Endothelial cell of umbilical vein (primary cell): ENCODE measurements at regions not wholly inside any gene's neighbourhood (a gene's known extent, or its start where the extent isn't known, plus 50 kb on each side); places are given as distances from the start of the nearest gene placed in this dataset.
A peak's percentile ranks its signal among the peaks of the same experiment; 100 is the strongest.

ENCODE experiments used
- BruUV-seq: library from RNA; stranded (reverse); fragments of 400-500 nt; replicated peaks from 2 replicates; lab custom pipeline; 2021; lab: Mats Ljungman, UMichigan
- CTCF ChIA-PET: fragments of 300-600, 350-600 bp; sonication (Branson Sonifier 250); formaldehyde crosslinking; loops from one replicate; lab custom pipeline; 2021; ENCODE audit warnings: antibody characterized with exemption, inconsistent platforms; lab: Charles Lee
- POLR2A ChIA-PET: fragments of 300-600, 350-600 bp; sonication (Branson Sonifier 250); formaldehyde crosslinking; loops from one replicate; lab custom pipeline; 2021; ENCODE audit warnings: antibody characterized with exemption, inconsistent platforms; lab: Charles Lee
- DNase-seq: peaks from one replicate; pipeline ENCODE4 v3.0.0-alpha.2; 2011; ENCODE audit warnings: low read depth, low spot score
- FAIRE-seq: peaks from 2 replicates; lab custom pipeline; 2011; peaks lifted over from hg19 to GRCh38; lab: Jason Lieb, UNC
- H2AFZ ChIP-seq: 2 replicates; pipeline ENCODE4 v1.6.0; 2012; ENCODE audit warnings: low read depth, low read length, control low read depth, inconsistent platforms
- H3K27ac ChIP-seq: 2 replicates; pipeline ENCODE4 v1.5.1; 2011; ENCODE audit warnings: low read depth, mild to moderate bottlenecking, control low read depth, low read length, moderate library complexity; ENCODE audit not compliant: insufficient read depth
- H3K27me3 ChIP-seq, 2 experiments: 2 replicates each; pipeline versions ENCODE4 v1.6.0 to v1.6.1; 2011; ENCODE audit warnings: low read length in 2 of 2, mixed read lengths in 1 of 2; ENCODE audit not compliant: control insufficient read depth in 2 of 2, insufficient read depth in 2 of 2
- H3K36me3 ChIP-seq, 2 experiments: 2 replicates in 1 of 2; 3 replicates in 1 of 2; pipeline ENCODE4 v1.5.1; 2011; ENCODE audit warnings: low read length in 2 of 2, mild to moderate bottlenecking in 1 of 2, moderate library complexity in 1 of 2; ENCODE audit not compliant: control insufficient read depth in 2 of 2, insufficient read depth in 2 of 2; ENCODE audit errors: extremely low read depth in 1 of 2
- H3K4me1 ChIP-seq: 3 replicates; pipeline ENCODE4 v1.5.1; 2011; ENCODE audit warnings: mild to moderate bottlenecking, low read length; ENCODE audit not compliant: control insufficient read depth, insufficient read depth; ENCODE audit errors: extremely low read depth
- H3K4me2 ChIP-seq: 2 replicates; pipeline ENCODE4 v1.6.1; 2011; ENCODE audit warnings: low read length, control low read depth, mixed read lengths; ENCODE audit not compliant: insufficient read depth
- H3K4me3 ChIP-seq, 3 experiments: fragments of 200-600 bp in 1 of 3; sonication (generic), shearing (Covaris generic) in 1 of 3; replicated peaks in 1 of 3; 2 replicates each; pipeline ENCODE4 v1.5.1; 2011 to 2016; ENCODE audit warnings: control low read depth in 3 of 3, low read length in 3 of 3, mild to moderate bottlenecking in 2 of 3, inconsistent platforms in 1 of 3, low read depth in 1 of 3, moderate library complexity in 1 of 3; ENCODE audit not compliant: insufficient read depth in 1 of 3
- H3K79me2 ChIP-seq: 2 replicates; pipeline ENCODE4 v1.6.0; 2012; ENCODE audit warnings: low read length, inconsistent platforms; ENCODE audit not compliant: control insufficient read depth, insufficient read depth
- H3K9ac ChIP-seq: replicated peaks from 2 replicates; pipeline ENCODE3; 2011; ENCODE audit warnings: low read length, control low read depth; ENCODE audit not compliant: insufficient read depth; ENCODE audit errors: extremely low read depth
- H3K9me1 ChIP-seq: replicated peaks from 3 replicates; pipeline ENCODE4 v1.6.0; 2011; ENCODE audit warnings: mild to moderate bottlenecking, low read length; ENCODE audit not compliant: control insufficient read depth, insufficient read depth; ENCODE audit errors: extremely low read depth
- H3K9me3 ChIP-seq: replicated peaks from 2 replicates; pipeline ENCODE4 v1.5.1; 2012; ENCODE audit warnings: low read length, inconsistent platforms; ENCODE audit not compliant: control insufficient read depth, insufficient read depth
- H4K20me1 ChIP-seq: replicated peaks from 2 replicates; pipeline ENCODE3; 2011; ENCODE audit warnings: mild to moderate bottlenecking, low read length; ENCODE audit not compliant: control insufficient read depth, insufficient read depth; ENCODE audit errors: extremely low read depth
- EZH2 ChIP-seq: IDR thresholded peaks from 2 replicates; pipeline ENCODE4 v1.6.1; 2012; ENCODE audit warnings: borderline replicate concordance, low read depth, mild to moderate bottlenecking, moderate library complexity, low read length, inconsistent platforms; ENCODE audit not compliant: severe bottlenecking
- FOS ChIP-seq: IDR thresholded peaks from 2 replicates; pipeline ENCODE4 v1.6.1; 2011; ENCODE audit warnings: mild to moderate bottlenecking, low read length, moderate library complexity, borderline replicate concordance; ENCODE audit not compliant: insufficient read depth
- GATA2 ChIP-seq: IDR thresholded peaks from 2 replicates; pipeline ENCODE4 v1.7.0; 2011; ENCODE audit warnings: low read depth, mild to moderate bottlenecking, moderate library complexity, mixed read lengths, low read length; ENCODE audit not compliant: insufficient read length, insufficient read depth
- JUN ChIP-seq: IDR thresholded peaks from 2 replicates; pipeline ENCODE4 v1.6.1; 2011; ENCODE audit warnings: borderline replicate concordance, low read depth; ENCODE audit not compliant: insufficient read length, insufficient read depth
- MYC ChIP-seq: IDR thresholded peaks from one replicate; pipeline ENCODE4 v1.6.1; 2011; ENCODE audit warnings: mild to moderate bottlenecking, low read depth, low read length
- POLR2A ChIP-seq: IDR thresholded peaks from 2 replicates; pipeline ENCODE4 v1.6.1; 2012; ENCODE audit warnings: low read depth, mild to moderate bottlenecking, control low read depth, low read length
- POLR2AphosphoS5 ChIP-seq: IDR thresholded peaks from 2 replicates; pipeline ENCODE4 v1.6.1; 2012; ENCODE audit warnings: low read depth, mild to moderate bottlenecking, control low read depth, low read length, moderate library complexity; ENCODE audit not compliant: insufficient read depth
- dilution Hi-C: fragments of 300-500 bp; cut with MboI; formaldehyde crosslinking; loops from one replicate; pipeline ENCODE4 v1.15.0; 2019; ENCODE audit warnings: low sequenced_read_pairs; ENCODE audit not compliant: extremely low pct_ligation_motif_present
- intact Hi-C: fragments of 100-400 bp; cut with micrococcal nuclease; formaldehyde crosslinking; loops from one replicate; pipeline ENCODE4 v1.10.0; 2022
- TF ChIP-seq, protein P1 (sequence below), 2 donors: IDR thresholded peaks; 1 replicate in 1 of 2; 2 replicates in 1 of 2; pipeline ENCODE4 v1.5.1; 2011; ENCODE audit warnings: low read length in 2 of 2, mild to moderate bottlenecking in 2 of 2, moderate library complexity in 2 of 2, control low read depth in 1 of 2, inconsistent platforms in 1 of 2, low read depth in 1 of 2; ENCODE audit not compliant: insufficient read depth in 1 of 2; ENCODE audit errors: extremely low read depth in 1 of 2
- TF ChIP-seq, protein P2 (sequence below): IDR thresholded peaks from 2 replicates; pipeline ENCODE4 v1.6.1; 2011; ENCODE audit not compliant: insufficient read depth, insufficient read length

DNA sequence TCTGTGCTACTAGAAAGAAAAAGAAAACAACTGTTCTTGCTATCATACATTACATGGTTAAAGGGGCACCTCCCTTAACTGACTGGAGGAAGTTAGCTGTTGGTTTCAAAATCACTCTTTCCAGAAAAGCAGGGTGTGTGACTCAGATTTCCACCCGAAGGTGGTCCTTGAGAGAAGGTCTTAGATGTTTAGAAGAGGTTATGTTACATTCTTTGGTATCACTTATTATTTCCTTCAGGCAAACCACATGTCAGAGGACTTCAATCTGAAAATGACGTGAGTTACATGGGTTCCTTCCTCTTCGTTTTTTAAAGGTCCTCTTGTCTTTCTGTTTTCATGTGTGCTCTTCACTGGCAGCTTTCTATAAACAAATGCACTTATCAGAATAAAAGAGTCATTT, 307.9 kb upstream of the CBLB start:
- ChIA-PET CTCF (no interaction called here), POLR2A (no interaction called here)
- DNase-seq (peak; percentile 5), FAIRE-seq (no peak)
- H3K4me2 ChIP-seq: no peak overlapping the region
- H4K20me1 ChIP-seq: no peaks in the 10 kb centered on the region
- intact Hi-C loops (no loop called here), dilution Hi-C loops (no loop called here)
- no peak overlapping the region for H3K4me3 ChIP-seq
- no peaks in the 10 kb centered on the region for H3K9me3 ChIP-seq
- no TSS peak for BruUV-seq
- H3K36me3 ChIP-seq: no peaks in the 10 kb centered on the region
- H3K27me3 ChIP-seq: no peaks in the 10 kb centered on the region
- no peaks in the 10 kb centered on the region for H3K4me1 ChIP-seq
- no peaks in the 10 kb centered on the region for H3K79me2 ChIP-seq
- no peaks in the 10 kb centered on the region for H3K9me1 ChIP-seq
- H3K27ac ChIP-seq: no peak overlapping the region
- TF ChIP-seq FOS (no peak), JUN (no peak), EZH2 (no peak), POLR2A (no peak), GATA2 (no peak), POLR2AphosphoS5 (no peak), MYC (no peak)
- TF ChIP-seq, protein P1, sequence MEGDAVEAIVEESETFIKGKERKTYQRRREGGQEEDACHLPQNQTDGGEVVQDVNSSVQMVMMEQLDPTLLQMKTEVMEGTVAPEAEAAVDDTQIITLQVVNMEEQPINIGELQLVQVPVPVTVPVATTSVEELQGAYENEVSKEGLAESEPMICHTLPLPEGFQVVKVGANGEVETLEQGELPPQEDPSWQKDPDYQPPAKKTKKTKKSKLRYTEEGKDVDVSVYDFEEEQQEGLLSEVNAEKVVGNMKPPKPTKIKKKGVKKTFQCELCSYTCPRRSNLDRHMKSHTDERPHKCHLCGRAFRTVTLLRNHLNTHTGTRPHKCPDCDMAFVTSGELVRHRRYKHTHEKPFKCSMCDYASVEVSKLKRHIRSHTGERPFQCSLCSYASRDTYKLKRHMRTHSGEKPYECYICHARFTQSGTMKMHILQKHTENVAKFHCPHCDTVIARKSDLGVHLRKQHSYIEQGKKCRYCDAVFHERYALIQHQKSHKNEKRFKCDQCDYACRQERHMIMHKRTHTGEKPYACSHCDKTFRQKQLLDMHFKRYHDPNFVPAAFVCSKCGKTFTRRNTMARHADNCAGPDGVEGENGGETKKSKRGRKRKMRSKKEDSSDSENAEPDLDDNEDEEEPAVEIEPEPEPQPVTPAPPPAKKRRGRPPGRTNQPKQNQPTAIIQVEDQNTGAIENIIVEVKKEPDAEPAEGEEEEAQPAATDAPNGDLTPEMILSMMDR (IDR thresholded peaks at IDR 0.05; ENCODE audit: extremely low read depth in 1 of 2, insufficient read depth in 1 of 2, low read depth in 1 of 2, low read length in 2 of 2): no peak
- TF ChIP-seq, protein P2, sequence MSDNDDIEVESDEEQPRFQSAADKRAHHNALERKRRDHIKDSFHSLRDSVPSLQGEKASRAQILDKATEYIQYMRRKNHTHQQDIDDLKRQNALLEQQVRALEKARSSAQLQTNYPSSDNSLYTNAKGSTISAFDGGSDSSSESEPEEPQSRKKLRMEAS: no peak
- peak overlapping the region; percentile 50 for H2AFZ ChIP-seq
- no peak overlapping the region for H3K9ac ChIP-seq
